GM21576 (cell line): ENCODE measurements at regions not wholly inside any gene's neighbourhood (a gene's known extent, or its start where the extent isn't known, plus 50 kb on each side); places are given as distances from the start of the nearest gene placed in this dataset.
"Not testable (repeated sequence)": the region's sequence is repeated elsewhere in the genome, so short reads cannot be mapped to it uniquely, and the experiment has no call there.

ENCODE experiments used
- ATAC-seq: cut with Tn5 transposase; IDR thresholded peaks from one replicate; pipeline ENCODE4 v1.9.1; 2021; ENCODE audit warnings: mild to moderate bottlenecking, moderate library complexity; ENCODE audit not compliant: unreplicated experiment

- no peak for ATAC-seq
Measured at GRCh38 chr2:111519071-111519470, 364.9 kb downstream of the ANAPC1 start.

DNA sequence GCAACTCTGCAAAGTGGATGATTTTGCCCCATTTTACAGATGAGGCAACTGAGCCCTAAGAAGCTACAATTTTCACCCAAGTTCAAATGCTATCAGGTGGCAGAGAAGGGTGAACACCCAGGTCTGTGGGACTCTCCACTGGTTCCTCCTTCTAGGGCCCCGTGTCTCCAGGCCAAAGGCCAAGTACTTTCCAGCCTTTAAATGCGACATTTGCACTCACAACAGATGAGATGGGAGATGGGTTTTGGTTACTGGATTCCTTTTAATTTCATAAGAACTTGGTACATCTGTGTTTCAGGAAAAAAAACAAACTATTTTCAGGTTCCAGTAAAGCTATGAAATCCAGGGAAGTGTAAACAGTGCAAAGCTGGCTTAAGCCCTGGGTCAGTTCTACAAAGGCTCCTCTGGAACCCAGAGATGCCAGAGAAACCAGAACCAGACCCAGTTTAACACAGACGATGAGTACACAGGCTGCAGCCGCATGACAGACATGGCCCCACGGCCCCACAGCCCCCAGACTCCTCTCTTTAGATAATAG is 361.7 kb downstream of the ANAPC1 start:
- no peak for ATAC-seq

- no peak for ATAC-seq
Measured at GRCh38 chr2:111523009-111523408, 361.0 kb downstream of the ANAPC1 start.

DNA sequence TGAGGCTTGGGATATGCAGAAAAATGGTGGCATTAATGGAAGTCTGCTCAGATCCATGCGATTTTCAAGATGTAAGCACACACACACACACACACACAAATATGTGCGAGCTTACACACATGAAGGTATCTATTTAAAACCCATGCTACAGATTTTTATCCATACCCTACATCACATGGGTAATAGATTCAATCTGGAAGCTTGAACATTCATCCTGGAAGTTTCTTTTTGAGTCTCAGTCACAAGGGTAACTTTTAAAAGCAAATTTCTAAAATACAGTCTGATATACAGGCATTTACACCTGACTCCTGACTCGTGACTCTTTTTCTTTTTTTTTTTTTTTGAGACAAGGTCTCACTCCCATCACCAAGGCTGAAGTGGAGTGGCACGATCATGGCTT is 359.0 kb downstream of the ANAPC1 start:
- ATAC-seq = not testable (repeated sequence)

DNA sequence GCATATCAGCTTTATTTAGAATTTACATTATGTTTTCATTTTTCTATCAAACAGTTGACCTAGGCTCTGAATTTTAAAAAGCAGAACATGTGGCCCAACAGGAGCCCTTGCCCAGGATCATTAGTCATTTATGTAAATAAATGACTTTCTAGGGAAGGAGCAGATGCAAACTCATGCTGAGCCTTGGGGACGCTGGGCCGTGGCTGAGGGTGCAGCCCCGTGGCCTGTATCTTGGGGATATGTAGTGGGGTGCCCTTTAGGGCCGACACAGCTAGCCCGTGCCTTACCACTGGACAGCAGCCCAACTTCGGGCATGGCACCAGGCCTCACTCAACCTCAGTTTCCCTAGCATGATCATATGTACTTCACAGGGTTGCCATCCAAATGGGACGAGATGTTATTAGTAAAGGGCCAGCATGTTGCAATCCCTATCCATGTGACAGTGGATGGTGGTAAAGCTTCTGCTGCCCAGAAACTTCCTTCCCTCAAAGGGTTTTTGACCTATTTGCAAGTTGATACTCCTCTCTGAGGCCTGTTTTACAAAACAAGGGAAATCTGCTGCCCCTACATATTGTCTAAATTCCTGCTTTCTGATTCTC is 357.9 kb downstream of the ANAPC1 start:
- ATAC-seq = not testable (repeated sequence)

DNA sequence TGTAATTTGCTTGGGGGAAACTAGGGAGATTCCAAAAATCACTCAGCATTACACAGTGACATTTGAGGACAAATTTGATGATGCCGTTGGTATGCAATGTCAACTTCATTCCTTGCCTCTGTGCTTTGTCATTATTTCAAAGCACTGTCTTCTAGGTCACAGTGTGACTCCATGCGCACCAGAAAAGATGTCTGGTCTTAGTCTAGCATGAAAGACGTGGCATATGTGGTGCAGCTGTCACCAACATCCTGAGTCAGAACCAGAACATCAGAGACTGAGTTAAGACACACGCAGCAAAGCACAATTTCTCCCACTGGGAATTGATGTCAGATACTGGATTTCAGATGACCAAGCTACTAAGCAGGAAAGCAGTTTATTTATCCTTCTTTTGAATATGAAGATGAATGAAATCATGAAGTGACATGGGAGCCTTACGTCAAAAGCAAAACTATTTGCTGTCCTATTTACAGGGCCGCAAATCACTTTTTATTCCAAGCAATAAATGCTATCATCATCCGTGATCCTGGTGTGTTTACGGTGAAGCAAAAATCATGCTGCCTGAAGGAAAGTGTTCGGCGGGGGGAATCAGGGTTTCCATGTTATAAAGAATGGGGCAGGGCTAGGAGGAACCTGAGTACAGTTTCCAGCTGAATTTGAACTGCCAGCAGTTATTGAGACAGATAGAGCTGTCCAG is 356.1 kb downstream of the ANAPC1 start:
- not testable (repeated sequence) for ATAC-seq

DNA sequence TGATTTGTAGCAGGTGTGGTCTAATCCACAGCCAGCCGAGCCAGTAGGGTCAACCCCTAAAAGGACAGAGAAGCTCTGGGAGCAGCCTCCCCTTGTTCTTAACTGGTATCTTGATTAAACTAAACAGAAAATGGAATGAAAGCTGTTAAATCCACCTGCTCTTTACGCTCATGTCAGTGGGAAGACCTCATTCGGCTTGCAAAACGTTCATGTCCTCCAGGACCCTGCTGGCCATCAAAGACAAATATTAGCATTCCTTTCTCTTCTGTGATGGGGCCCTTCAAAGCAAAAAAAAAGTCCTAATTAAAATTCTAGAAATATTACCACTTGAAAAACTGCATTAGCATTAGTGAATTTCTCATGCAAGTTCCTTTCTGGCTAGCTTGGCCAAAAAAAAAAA is 355.0 kb downstream of the ANAPC1 start:
- ATAC-seq = not testable (repeated sequence)

DNA sequence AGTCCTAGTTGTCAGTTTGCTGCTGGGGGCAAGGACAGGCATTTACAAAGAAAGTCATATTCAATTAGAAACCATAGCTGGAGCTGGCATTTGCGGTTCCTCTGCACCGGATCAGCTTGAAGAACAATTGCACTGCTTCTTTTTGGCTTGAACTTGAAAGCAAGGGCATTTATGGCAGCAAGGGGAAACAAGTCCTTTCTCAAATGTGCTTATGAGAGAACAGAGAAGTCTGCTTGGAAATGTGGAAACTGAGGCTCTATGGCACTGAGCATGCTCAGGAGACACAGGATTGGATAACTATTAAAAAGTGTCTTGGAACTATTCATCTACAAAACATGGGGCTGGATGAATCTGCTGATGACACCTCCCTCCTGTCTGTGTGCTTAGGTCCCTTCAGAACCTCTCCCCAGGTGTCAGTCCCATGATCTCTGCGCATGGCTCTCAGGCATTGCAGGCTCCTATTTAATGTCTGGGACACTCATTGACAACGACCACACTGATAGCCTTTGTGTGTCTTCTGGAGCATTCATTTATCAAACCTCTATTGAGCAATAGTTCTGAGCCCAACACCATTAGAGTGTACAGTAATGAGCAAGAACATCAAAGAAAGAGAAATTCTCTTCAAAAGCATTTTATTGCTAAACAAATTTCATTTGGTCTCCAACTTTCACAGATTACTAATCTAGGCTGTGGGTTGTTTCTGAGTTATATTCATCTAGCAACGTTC is 353.6 kb downstream of the ANAPC1 start:
- ATAC-seq = not testable (repeated sequence)

GRCh38 chr2:111532682-111533556 is 351.1 kb downstream of the ANAPC1 start:
- not testable (repeated sequence) for ATAC-seq

- ATAC-seq = not testable (repeated sequence)
Measured at GRCh38 chr2:111533557-111534247, 350.3 kb downstream of the ANAPC1 start.

GRCh38 chr2:111534910-111535352 is 349.1 kb downstream of the ANAPC1 start:
- ATAC-seq = no peak

DNA sequence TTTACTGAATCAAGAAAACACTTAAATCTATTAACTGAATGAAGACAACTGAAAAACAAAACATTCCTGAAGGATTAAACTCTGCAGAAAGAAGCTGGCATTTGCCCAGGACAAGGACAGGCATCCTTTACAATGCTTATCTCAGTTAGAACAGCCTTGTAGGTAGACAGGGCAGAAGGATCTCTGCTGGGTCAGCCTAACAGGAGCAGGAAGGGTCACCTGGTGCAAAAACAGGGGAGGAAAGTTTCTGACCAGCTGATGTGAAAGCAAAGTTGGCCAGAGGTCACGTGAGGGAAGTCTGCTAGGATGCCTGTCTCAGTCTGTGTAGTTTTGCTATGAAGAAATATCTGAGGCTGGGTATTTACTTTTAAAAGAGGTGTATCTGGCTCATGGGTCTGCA is 348.6 kb downstream of the ANAPC1 start:
- ATAC-seq = no peak

DNA sequence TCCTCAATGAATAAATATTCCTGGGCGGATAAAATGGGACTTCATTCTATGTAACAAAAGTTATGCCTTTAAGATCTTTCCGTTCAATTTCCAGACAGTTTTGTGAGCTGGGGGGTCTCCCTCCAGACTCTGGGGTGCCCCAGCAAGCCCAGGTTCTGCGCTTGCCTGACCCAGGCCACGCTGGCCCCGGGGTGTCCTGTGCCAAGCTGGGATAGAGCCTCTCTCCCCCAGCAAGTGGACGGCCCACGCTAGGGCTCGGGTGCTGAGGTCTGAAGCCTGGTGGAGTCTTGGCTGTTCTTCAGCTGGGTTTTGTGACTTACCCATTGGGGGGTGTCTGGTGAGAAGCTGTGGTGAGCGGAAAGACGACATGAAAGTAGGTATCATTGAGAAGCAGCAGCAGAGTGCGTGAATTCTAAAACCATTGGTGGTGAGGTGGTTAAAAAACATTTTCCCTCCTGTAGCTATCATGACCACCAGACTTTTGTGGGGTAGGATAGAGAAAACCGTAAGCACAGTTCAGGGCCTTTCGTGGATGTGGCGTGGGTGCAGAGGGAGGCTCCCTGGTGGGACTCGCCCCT is 346.8 kb downstream of the ANAPC1 start:
- no peak for ATAC-seq

DNA sequence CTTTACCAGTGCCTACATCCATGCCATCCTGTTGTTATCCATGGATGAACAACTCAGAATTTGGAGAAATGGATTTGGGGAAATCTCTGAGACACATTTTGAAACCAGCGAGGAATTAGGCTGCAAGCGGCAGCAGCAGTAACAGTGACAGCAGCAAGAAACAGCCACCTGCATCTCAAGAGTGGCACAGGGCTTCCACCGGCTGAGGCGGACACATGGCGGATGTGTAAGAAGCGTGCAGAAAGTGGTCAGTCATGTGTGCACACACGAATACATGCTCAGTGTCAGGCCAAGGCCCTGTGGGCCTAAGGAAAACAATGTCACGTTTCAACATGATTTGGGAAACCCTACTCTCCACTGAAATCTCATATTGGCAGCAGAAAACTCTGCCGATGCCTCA is 344.0 kb downstream of the ANAPC1 start:
- not testable (repeated sequence) for ATAC-seq

DNA sequence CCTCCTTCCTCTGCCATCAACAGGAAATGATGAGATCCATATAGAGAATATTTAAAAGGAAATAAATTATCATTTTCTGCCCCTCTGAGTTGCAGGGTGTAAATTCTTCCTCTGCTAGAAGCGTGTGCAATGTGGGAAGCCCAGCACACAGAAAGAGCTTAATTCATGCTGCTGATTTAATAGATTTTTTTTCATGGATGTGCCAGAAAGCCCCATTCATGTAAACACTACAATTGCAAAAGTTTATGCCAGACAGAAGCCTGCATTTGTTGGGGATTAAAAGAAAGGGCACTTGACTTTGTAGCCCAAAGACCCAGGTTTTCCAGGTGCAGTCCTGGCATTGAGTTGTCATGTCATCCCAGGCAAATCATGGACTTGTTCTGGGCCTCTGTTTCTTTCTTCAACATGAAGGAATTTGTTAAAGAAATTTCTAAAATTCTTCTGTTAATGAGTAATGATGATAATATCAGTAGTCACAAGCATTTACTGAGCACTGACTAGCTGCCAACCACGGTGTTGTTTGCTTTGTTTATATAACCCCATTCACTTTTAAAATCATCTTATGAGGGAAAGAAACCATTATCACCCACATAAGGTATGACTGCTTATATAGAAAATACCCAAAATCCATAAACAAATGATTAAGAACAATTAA is 341.7 kb downstream of the ANAPC1 start:
- not testable (repeated sequence) for ATAC-seq

GRCh38 chr2:111544006-111544405 is 340.0 kb downstream of the ANAPC1 start:
- not testable (repeated sequence) for ATAC-seq

DNA sequence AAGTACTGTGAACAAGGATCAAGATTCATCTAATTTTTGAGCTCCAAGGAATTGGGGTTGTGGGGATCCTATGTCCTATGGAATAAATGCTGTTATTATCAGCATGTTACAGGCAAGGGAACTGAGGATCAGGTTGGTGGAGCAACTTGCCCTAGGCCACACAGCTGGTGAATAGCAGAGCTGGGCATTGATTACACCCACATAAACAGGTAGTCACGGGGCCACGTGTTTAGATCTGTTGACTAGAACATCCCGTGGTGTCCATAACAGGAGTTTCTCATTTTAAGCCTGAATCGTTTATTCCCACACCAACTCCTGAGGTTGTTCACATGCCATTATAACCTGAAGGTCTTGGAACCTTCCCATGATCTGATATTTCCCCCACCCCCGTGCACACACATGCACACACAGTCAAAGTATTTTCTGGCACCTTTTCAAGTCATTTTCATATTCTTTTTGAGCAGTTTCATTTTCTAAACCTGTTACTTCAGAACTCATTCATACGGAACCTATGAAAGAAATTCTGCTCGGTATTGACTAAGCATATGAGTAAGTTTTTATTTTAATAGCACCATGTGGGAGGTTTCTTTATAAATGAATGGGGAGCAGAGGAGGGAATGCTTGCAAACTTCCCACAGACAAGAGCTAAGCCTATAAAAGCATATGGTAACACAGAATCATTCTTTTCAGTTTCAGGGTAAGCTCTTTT is 338.1 kb downstream of the ANAPC1 start:
- ATAC-seq = not testable (repeated sequence)

DNA sequence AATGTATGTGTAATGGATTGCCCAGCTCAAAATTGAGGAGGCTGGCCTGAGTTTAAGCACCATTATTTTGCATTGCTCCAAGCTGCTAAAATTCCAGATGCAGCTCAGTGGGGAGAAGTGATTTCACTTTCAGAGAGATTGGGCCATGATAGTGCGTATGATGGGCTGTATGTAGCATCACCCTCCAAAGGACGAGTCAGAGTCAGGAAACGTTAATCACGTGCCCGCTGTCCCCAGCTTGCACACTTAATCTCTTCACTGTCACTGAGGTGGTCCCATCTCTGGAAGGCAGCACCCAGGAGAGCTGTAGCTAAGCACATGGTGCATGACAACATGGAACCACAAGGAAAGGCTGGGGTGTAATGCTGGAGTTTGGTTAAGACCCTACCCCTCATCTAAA is 337.4 kb downstream of the ANAPC1 start:
- ATAC-seq = not testable (repeated sequence)

GRCh38 chr2:111549174-111549573 is 334.8 kb downstream of the ANAPC1 start:
- not testable (repeated sequence) for ATAC-seq
